IMR-90 (cell line): ENCODE measurements at regions not wholly inside any gene's neighbourhood (a gene's known extent, or its start where the extent isn't known, plus 50 kb on each side); places are given as distances from the start of the nearest gene placed in this dataset.
"Not testable (repeated sequence)": the region's sequence is repeated elsewhere in the genome, so short reads cannot be mapped to it uniquely, and the experiment has no call there.

Experiments used
- ATAC-seq: fragments of 200-7000 bp; cut with Tn5 transposase; 2 replicates; pipeline ENCODE4 v1.9.1; 2020; ENCODE audit warnings: low read depth, mild to moderate bottlenecking, moderate library complexity
- BruUV-seq: library from RNA; stranded (reverse); fragments of 400-500 nt; replicated peaks from 2 replicates; lab custom pipeline; 2021; lab: Mats Ljungman, UMichigan
- CTCF ChIA-PET: fragments of 300-600 bp; formaldehyde crosslinking; extraction: SDS; loops from one replicate; lab custom pipeline; 2021; ENCODE audit warnings: antibody characterized with exemption; lab: Yijun Ruan, JAX
- POLR2A ChIA-PET: fragments of 300-600 bp; sonication (Branson Sonifier 250); formaldehyde crosslinking; loops from one replicate; lab custom pipeline; 2022; ENCODE audit warnings: antibody characterized with exemption; ENCODE audit not compliant: unreplicated experiment; lab: Charles Lee
- DNase-seq: peaks from one replicate; pipeline ENCODE4 v3.0.0; 2013
- H2AFZ ChIP-seq: replicated peaks from 2 replicates; pipeline ENCODE3; 2013; ENCODE audit warnings: low read length, mild to moderate bottlenecking; ENCODE audit not compliant: poor library complexity
- H2AK5ac ChIP-seq: 2 replicates; pipeline ENCODE4 v1.6.1; 2013; ENCODE audit warnings: low read depth, low read length, inconsistent platforms
- H2AK9ac ChIP-seq: replicated peaks from 2 replicates; pipeline ENCODE3; 2013; ENCODE audit warnings: mild to moderate bottlenecking, low read depth, low read length, moderate library complexity; ENCODE audit not compliant: poor library complexity
- H2BK120ac ChIP-seq: 2 replicates; pipeline ENCODE4 v1.6.1; 2013; ENCODE audit warnings: low read depth, low read length, inconsistent platforms
- H2BK15ac ChIP-seq: 3 replicates; pipeline ENCODE4 v1.6.1; 2013; ENCODE audit warnings: low read depth, low read length, inconsistent platforms
- H2BK20ac ChIP-seq: 2 replicates; pipeline ENCODE4 v1.6.1; 2013; ENCODE audit warnings: low read depth, mild to moderate bottlenecking, inconsistent platforms, low read length, moderate library complexity
- H2BK5ac ChIP-seq: 2 replicates; pipeline ENCODE4 v1.6.1; 2013; ENCODE audit warnings: mild to moderate bottlenecking, low read depth, low read length, inconsistent platforms; ENCODE audit not compliant: poor library complexity, severe bottlenecking
- H3K14ac ChIP-seq: replicated peaks from 2 replicates; pipeline ENCODE4 v1.6.1; 2013; ENCODE audit warnings: low read depth, low read length, inconsistent platforms
- H3K18ac ChIP-seq: 2 replicates; pipeline ENCODE4 v1.6.1; 2013; ENCODE audit warnings: low read depth, low read length, control low read depth
- H3K23ac ChIP-seq: 2 replicates; pipeline ENCODE4 v1.6.1; 2013; ENCODE audit warnings: low read depth, low read length, inconsistent platforms
- H3K27ac ChIP-seq: 2 replicates; pipeline ENCODE4 v1.5.1; 2013; ENCODE audit warnings: mild to moderate bottlenecking, control low read depth, low read length; ENCODE audit not compliant: insufficient read depth
- H3K27me3 ChIP-seq: 2 replicates; pipeline ENCODE4 v1.6.1; 2013; ENCODE audit warnings: low read length; ENCODE audit not compliant: control insufficient read depth, insufficient read depth
- H3K36me3 ChIP-seq: 2 replicates; pipeline ENCODE4 v1.6.1; 2013; ENCODE audit warnings: low read length, mixed read lengths; ENCODE audit not compliant: control insufficient read depth, insufficient read depth
- H3K4ac ChIP-seq: 2 replicates; pipeline ENCODE4 v1.6.1; 2013; ENCODE audit warnings: low read depth, low read length, inconsistent platforms
- H3K4me1 ChIP-seq: 2 replicates; pipeline ENCODE4 v1.6.1; 2013; ENCODE audit warnings: low read length, mixed read lengths; ENCODE audit not compliant: control insufficient read depth, insufficient read depth
- H3K4me2 ChIP-seq: 2 replicates; pipeline ENCODE4 v1.6.1; 2013; ENCODE audit warnings: low read depth, mild to moderate bottlenecking, control low read depth, low read length, moderate library complexity
- H3K4me3 ChIP-seq: 2 replicates; pipeline ENCODE4 v1.5.1; 2013; ENCODE audit warnings: low read depth, mild to moderate bottlenecking, control low read depth, low read length, moderate library complexity; ENCODE audit not compliant: insufficient read depth
- H3K56ac ChIP-seq: 2 replicates; pipeline ENCODE4 v1.6.1; 2013; ENCODE audit warnings: low read length, inconsistent platforms; ENCODE audit not compliant: insufficient read depth; ENCODE audit errors: extremely low read depth
- H3K79me1 ChIP-seq, 2 experiments: 2 replicates each; pipeline ENCODE4 v1.6.1; 2013; ENCODE audit warnings: low read length in 2 of 2, inconsistent platforms in 1 of 2, low read depth in 1 of 2
- H3K9ac ChIP-seq: 2 replicates; pipeline ENCODE4 v1.6.1; 2013; ENCODE audit warnings: low read depth, low read length, control low read depth
- H3K9me1 ChIP-seq: 2 replicates; pipeline ENCODE4 v1.6.1; 2013; ENCODE audit warnings: low read length, inconsistent platforms; ENCODE audit not compliant: insufficient read depth
- H3K9me3 ChIP-seq: 2 replicates; pipeline ENCODE4 v1.6.1; 2013; ENCODE audit warnings: low read length; ENCODE audit not compliant: control insufficient read depth, insufficient read depth
- H4K20me1 ChIP-seq: 2 replicates; pipeline ENCODE4 v1.6.1; 2013; ENCODE audit warnings: low read length, inconsistent platforms; ENCODE audit not compliant: insufficient read depth
- H4K5ac ChIP-seq: 2 replicates; pipeline ENCODE4 v1.6.1; 2013; ENCODE audit warnings: mild to moderate bottlenecking, low read depth, low read length, control low read depth
- H4K8ac ChIP-seq, 2 experiments: 2 replicates each; pipeline ENCODE4 v1.6.1; 2013; ENCODE audit warnings: low read depth in 2 of 2, low read length in 2 of 2, control low read depth in 1 of 2, inconsistent platforms in 1 of 2
- H4K91ac ChIP-seq: 2 replicates; pipeline ENCODE4 v1.6.1; 2013; ENCODE audit warnings: low read depth, low read length, inconsistent platforms; ENCODE audit not compliant: insufficient read depth
- WGBS, 2 experiments: methylation state at CpG; one replicate each; pipeline versions ENCODE4 v1.1.5 to v1.1.7; 2013; ENCODE audit warnings: missing lambda C conversion rate in 2 of 2; ENCODE audit not compliant: insufficient read length in 1 of 2; ENCODE audit errors: extremely low coverage in 2 of 2; 5-methylcytosine and 5-hydroxymethylcytosine counted together
- dilution Hi-C: fragments of 300-500 bp; cut with HindIII; formaldehyde crosslinking; loops from one replicate; pipeline ENCODE4 v1.14.3; 2018; ENCODE audit warnings: low sequenced_read_pairs; ENCODE audit not compliant: unreplicated experiment
- in situ Hi-C: fragments of 300-500 bp; cut with MboI; formaldehyde crosslinking; loops from 3 replicates; pipeline ENCODE4 v1.14.3; 2019; ENCODE audit warnings: low sequenced_read_pairs, inconsistent platforms, mixed read lengths
- intact Hi-C: fragments of 100-400 bp; cut with micrococcal nuclease; formaldehyde crosslinking; loops from 2 replicates; pipeline ENCODE4 v1.10.0; 2022

GRCh38 chr10:4597898-4598297 is 228.1 kb upstream of the AKR1E2 start:
- H2BK20ac ChIP-seq, POLR2A ChIA-PET, H3K4ac ChIP-seq, BruUV-seq, H3K4me2 ChIP-seq, H3K18ac ChIP-seq, H3K27me3 ChIP-seq, H3K14ac ChIP-seq, H2BK5ac ChIP-seq, H2BK120ac ChIP-seq, H2AK5ac ChIP-seq, H3K36me3 ChIP-seq, ATAC-seq, H4K20me1 ChIP-seq, H3K23ac ChIP-seq, H4K8ac ChIP-seq, H3K9ac ChIP-seq, H3K4me1 ChIP-seq, H3K79me1 ChIP-seq, CTCF ChIA-PET, H3K56ac ChIP-seq, H3K9me3 ChIP-seq, H2AK9ac ChIP-seq, DNase-seq, H3K9me1 ChIP-seq, H2BK15ac ChIP-seq, H2AFZ ChIP-seq, H3K27ac ChIP-seq, in situ Hi-C loops, intact Hi-C loops, H4K91ac ChIP-seq, H4K5ac ChIP-seq, dilution Hi-C loops, H3K4me3 ChIP-seq: not testable (repeated sequence)
- WGBS, 2 experiments: no CpG with 5 or more reads among the region's 2 CpGs
